Upper lobe of right lung (tissue), 1 donor: ENCODE measurements at regions not wholly inside any gene's neighbourhood (a gene's known extent, or its start where the extent isn't known, plus 50 kb on each side); places are given as distances from the start of the nearest gene placed in this dataset.

Experiments used
- ATAC-seq: fragments of 200-7000 bp; cut with Tn5 transposase; one replicate; pipeline ENCODE4 v1.9.1; 2020; ENCODE audit warnings: mild to moderate bottlenecking, moderate library complexity
- DNase-seq: peaks from one replicate; pipeline ENCODE4 v3.0.0-alpha.2; 2020
- H3K27ac ChIP-seq: fragments of 200-600 bp; one replicate; pipeline ENCODE4 v1.8.0; 2022
- H3K27me3 ChIP-seq: fragments of 200-600 bp; one replicate; pipeline ENCODE4 v1.8.0; 2022; ENCODE audit warnings: mild to moderate bottlenecking
- H3K36me3 ChIP-seq: fragments of 200-600 bp; one replicate; pipeline ENCODE4 v1.8.0; 2022
- H3K4me1 ChIP-seq: fragments of 200-600 bp; one replicate; pipeline ENCODE4 v1.8.0; 2022
- H3K4me3 ChIP-seq: fragments of 200-600 bp; one replicate; pipeline ENCODE4 v1.8.0; 2022; ENCODE audit warnings: mild to moderate bottlenecking
- H3K9me3 ChIP-seq: fragments of 200-600 bp; one replicate; pipeline ENCODE4 v1.8.0; 2022
- CTCF ChIP-seq: fragments of 200-600 bp; IDR thresholded peaks from one replicate; pipeline ENCODE4 v1.8.0; 2022; ENCODE audit warnings: antibody characterized with exemption
- intact Hi-C: fragments of 100-400 bp; cut with DNase I; formaldehyde crosslinking; loops from one replicate; pipeline ENCODE4 v1.11.0; 2022
- donor health status: DM: no; HTN: yes; CAD: no; lungs with severe emphysema.

DNA sequence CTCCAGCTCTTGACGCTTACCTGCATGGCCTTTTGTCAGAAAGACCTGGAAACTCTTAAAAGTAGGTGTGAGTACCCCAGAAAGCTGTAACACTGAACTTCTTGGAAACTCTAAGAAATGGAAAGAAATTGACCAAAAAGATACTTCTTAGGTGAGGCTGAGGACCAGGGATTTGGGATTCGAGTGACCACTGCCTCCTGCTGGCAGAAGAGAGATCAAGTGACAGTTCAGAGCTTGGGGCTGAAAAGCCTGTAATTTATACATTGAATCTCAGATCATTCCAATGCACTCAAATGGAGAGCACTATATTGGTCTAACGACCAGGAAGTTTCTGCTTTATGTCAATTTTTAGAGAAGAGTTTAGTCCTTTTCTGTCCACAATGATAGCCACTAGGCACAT is 204.6 kb downstream of the PDGFRA start:
- peak; percentile 41 for ATAC-seq
- intact Hi-C loops = no loop called here
- no peak overlapping the region for H3K27ac ChIP-seq

GRCh38 chr4:54439831-54440243 is 210.7 kb downstream of the PDGFRA start:
- Histone ChIP-seq H3K9me3 (no peaks in the 10 kb centered on the region), H3K27ac (peak overlapping the region; percentile 9), H3K36me3 (no peaks in the 10 kb centered on the region), H3K4me1 (no peaks in the 10 kb centered on the region), H3K4me3 (peak overlapping the region; percentile 19), H3K27me3 (no peaks in the 10 kb centered on the region)
- no peak for TF ChIP-seq CTCF
- intact Hi-C loops = no loop called here
- peak; percentile 29 for DNase-seq
- ATAC-seq = peak; percentile 95

More for the DNA sequence above, 204.6 kb downstream of the PDGFRA start:
- H3K27me3 ChIP-seq = no peaks in the 10 kb centered on the region
- peak; percentile 38 for TF ChIP-seq CTCF
- no peaks in the 10 kb centered on the region for H3K36me3 ChIP-seq
- no peak for DNase-seq
- H3K4me3 ChIP-seq = no peak overlapping the region
- no peaks in the 10 kb centered on the region for H3K4me1 ChIP-seq
- no peaks in the 10 kb centered on the region for H3K9me3 ChIP-seq

DNA sequence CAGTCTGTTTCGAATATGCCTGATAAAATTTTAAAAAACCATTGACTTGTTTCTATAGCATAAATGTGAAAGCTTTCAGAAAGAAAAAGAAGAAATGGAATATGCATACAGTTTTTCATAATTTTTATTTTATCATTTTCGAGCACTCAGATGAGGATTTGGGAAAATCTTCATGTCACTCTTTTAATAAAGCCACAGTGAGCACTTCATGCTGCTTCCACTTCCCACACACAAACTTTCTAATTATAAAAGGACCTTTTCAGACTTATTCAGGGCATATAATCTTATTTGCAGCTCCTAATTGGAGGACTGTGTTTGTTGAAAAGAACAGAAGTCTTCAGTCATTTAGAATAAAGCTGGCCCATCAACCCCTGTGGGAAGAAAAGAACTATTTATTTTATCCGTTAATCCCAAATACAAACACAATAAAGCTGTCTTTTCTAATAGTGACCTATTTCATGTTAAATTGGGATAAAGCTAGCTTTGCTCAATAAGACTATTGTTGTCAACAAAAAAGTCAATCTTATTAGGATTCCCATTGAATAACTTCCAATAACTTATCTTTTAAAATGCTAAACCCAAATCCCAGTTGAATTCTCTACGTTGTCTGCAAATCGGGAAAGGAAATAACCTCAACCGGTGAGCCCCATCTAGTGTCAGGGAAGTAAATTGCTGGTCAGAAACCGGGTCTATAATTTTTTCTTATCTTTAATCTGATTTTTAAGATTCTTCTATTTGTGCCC is 211.5 kb downstream of the PDGFRA start:
- ATAC-seq = peak; percentile 46
- Histone ChIP-seq H3K9me3 (no peaks in the 10 kb centered on the region), H3K4me3 (peak overlapping the region; percentile 19), H3K27ac (peak overlapping the region; percentile 27), H3K4me1 (no peaks in the 10 kb centered on the region), H3K36me3 (no peaks in the 10 kb centered on the region), H3K27me3 (no peaks in the 10 kb centered on the region)
- peak; percentile 66 for TF ChIP-seq CTCF
- no peak for DNase-seq
- intact Hi-C loops = no loop called here

DNA sequence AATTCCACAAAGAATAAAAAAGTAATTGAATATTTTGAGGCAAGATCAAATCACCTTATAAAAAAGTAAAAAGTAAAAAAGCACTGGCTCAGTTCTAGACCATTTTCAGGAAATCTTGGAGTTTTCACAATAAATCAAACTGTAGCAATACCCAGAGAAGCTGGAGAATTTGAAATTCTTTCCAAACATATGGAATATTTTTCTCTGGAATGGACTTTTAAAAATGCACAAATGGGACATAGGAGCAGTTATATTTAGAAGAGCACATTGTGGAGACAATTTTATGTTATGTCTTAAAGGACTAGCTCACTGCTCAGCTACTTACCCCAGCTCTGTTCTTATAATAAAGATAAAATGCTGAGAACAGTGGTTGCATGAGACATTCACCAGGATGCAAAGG is 211.9 kb upstream of the KIT start:
- TF ChIP-seq CTCF = no peak
- no peaks in the 10 kb centered on the region for H3K36me3 ChIP-seq
- no peak overlapping the region for H3K27ac ChIP-seq
- intact Hi-C loops = loop anchor here (5.0 kb wide), 1 partner anchor 124 kb away; no protein-coding TSS in a partner anchor
- H3K4me3 ChIP-seq = no peak overlapping the region
- no peaks in the 10 kb centered on the region for H3K9me3 ChIP-seq
- H3K27me3 ChIP-seq = no peaks in the 10 kb centered on the region
- no peaks in the 10 kb centered on the region for H3K4me1 ChIP-seq
- DNase-seq (no peak), ATAC-seq (no peak)

DNA sequence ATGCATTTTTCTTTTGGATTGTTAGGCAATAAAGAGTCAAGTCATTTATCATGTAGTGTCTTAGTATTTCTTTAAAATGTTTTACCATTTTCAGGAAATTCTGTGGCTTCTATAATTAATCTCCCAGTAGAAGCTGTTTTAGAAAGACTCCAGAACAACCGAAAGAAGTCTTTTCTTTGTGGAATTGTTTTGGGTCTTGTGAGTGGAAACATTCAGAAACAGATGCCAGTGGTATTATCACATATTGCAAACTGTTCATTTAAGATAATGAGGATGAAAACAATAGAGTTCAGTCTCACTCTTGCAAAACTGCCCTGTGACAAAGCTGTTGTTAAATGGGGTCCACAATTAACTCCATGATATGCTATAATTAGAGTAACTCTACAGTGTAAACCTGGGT is 211.2 kb upstream of the KIT start:
- H3K9me3 ChIP-seq = no peaks in the 10 kb centered on the region
- H3K27me3 ChIP-seq = no peaks in the 10 kb centered on the region
- H3K4me1 ChIP-seq = no peaks in the 10 kb centered on the region
- no peak overlapping the region for H3K27ac ChIP-seq
- no peak overlapping the region for H3K4me3 ChIP-seq
- DNase-seq (no peak), ATAC-seq (no peak)
- intact Hi-C loops = loop anchor here (5.0 kb wide), 1 partner anchor 124 kb away; no protein-coding TSS in a partner anchor
- TF ChIP-seq CTCF = no peak
- H3K36me3 ChIP-seq = no peaks in the 10 kb centered on the region
